ENCODE measurements at regions not wholly inside any gene's neighbourhood (a gene's known extent, or its start where the extent isn't known, plus 50 kb on each side); places are given as distances from the start of the nearest gene placed in this dataset.

GRCh38 chrY:7318122-7318521 is 406.6 kb upstream of the AMELY start:
- DNase-seq = no peak
- Histone ChIP-seq H3K27me3 (no peaks in the 10 kb centered on the region), H3K4me1 (ENCODE audit: insufficient read depth) (no peaks in the 10 kb centered on the region), H3K9me3 (no peaks in the 10 kb centered on the region), H3K27ac (no peak overlapping the region), H3K4me3 (no peak overlapping the region), H3K36me3 (no peaks in the 10 kb centered on the region)
- no CpG with 5 or more reads among the region's 5 CpGs for WGBS, 3 donors
- TF ChIP-seq EP300 (IDR thresholded peaks at IDR 0.05) = no peak
- no peak for TF ChIP-seq POLR2A (IDR thresholded peaks at IDR 0.05)
- no peak for TF ChIP-seq CTCF (IDR thresholded peaks at IDR 0.05)
- intact Hi-C loops (cut with DNase I) = no loop called here

GRCh38 chrY:7317571-7317970 is 406.0 kb upstream of the AMELY start:
- no peaks in the 10 kb centered on the region for H3K36me3 ChIP-seq
- no peak overlapping the region for H3K4me3 ChIP-seq
- WGBS, 3 donors = no CpG with 5 or more reads among the region's 3 CpGs
- no peak for TF ChIP-seq POLR2A (IDR thresholded peaks at IDR 0.05)
- TF ChIP-seq CTCF (IDR thresholded peaks at IDR 0.05) = no peak
- no peaks in the 10 kb centered on the region for H3K27me3 ChIP-seq
- H3K9me3 ChIP-seq = no peaks in the 10 kb centered on the region
- intact Hi-C loops (cut with DNase I) = no loop called here
- no peak for DNase-seq
- no peak overlapping the region for H3K27ac ChIP-seq
- no peaks in the 10 kb centered on the region for H3K4me1 ChIP-seq (ENCODE audit: insufficient read depth)

GRCh38 chrY:7310482-7311269 is 399.1 kb upstream of the AMELY start:
- TF ChIP-seq CTCF (IDR thresholded peaks at IDR 0.05) (no peak), POLR2A (IDR thresholded peaks at IDR 0.05) (no peak), EP300 (IDR thresholded peaks at IDR 0.05) (no peak)
- no peak overlapping the region for H3K27ac ChIP-seq

GRCh38 chrY:7308816-7309215 is 397.3 kb upstream of the AMELY start:
- no peaks in the 10 kb centered on the region for H3K9me3 ChIP-seq
- H3K4me3 ChIP-seq = no peak overlapping the region
- H3K27me3 ChIP-seq = no peaks in the 10 kb centered on the region
- intact Hi-C loops (cut with DNase I) = no loop called here
- H3K27ac ChIP-seq = no peak overlapping the region
- no peaks in the 10 kb centered on the region for H3K36me3 ChIP-seq
- WGBS, 3 donors = no CpG with 5 or more reads among the region's 5 CpGs
- TF ChIP-seq EP300 (IDR thresholded peaks at IDR 0.05) (no peak), POLR2A (IDR thresholded peaks at IDR 0.05) (no peak), CTCF (IDR thresholded peaks at IDR 0.05) (no peak)
- no peak for DNase-seq
- H3K4me1 ChIP-seq (ENCODE audit: insufficient read depth) = no peaks in the 10 kb centered on the region

More at GRCh38 chrY:7310482-7311269, 399.1 kb upstream of the AMELY start:
- no peaks in the 10 kb centered on the region for H3K27me3 ChIP-seq
- H3K36me3 ChIP-seq = no peaks in the 10 kb centered on the region
- H3K4me1 ChIP-seq (ENCODE audit: insufficient read depth) = no peaks in the 10 kb centered on the region
- no peak for DNase-seq
- no CpG with 5 or more reads among the region's 6 CpGs for WGBS, 3 donors
- no peak overlapping the region for H3K4me3 ChIP-seq
- intact Hi-C loops (cut with DNase I) = no loop called here
- no peaks in the 10 kb centered on the region for H3K9me3 ChIP-seq

Data from ovary (tissue), 7 donors.